ENCODE measurements at regions not wholly inside any gene's neighbourhood (a gene's known extent, or its start where the extent isn't known, plus 50 kb on each side); places are given as distances from the start of the nearest gene placed in this dataset.

DNA sequence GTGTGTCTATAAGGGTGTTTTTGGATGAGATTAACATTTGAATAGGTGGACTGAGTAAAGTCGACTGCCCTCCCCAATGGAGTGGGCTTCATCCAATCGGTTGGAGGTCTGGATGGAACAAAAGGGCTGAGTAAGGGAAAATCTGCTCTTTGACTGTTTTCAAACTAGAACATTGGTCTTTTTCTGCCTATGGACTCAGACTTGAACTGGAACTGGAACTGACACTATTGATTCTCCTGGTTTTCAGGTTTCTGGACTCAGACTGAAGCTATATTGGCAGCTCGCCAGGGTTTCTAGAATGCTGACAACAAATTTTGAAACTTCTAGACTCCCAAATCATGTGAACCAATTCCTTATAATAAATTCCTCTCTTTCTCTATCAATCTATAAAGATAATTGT lies 498.9 kb upstream of the EPHA7 start:
- TF ChIP-seq EZH2 (IDR thresholded peaks at IDR 0.05) (no peak), YY1 (IDR thresholded peaks at IDR 0.05; ENCODE audit: extremely low read depth, insufficient replicate concordance, low read depth, low read length) (no peak), SRF (IDR thresholded peaks at IDR 0.05; ENCODE audit: low read depth) (no peak)
- TF ChIP-seq, protein P1, sequence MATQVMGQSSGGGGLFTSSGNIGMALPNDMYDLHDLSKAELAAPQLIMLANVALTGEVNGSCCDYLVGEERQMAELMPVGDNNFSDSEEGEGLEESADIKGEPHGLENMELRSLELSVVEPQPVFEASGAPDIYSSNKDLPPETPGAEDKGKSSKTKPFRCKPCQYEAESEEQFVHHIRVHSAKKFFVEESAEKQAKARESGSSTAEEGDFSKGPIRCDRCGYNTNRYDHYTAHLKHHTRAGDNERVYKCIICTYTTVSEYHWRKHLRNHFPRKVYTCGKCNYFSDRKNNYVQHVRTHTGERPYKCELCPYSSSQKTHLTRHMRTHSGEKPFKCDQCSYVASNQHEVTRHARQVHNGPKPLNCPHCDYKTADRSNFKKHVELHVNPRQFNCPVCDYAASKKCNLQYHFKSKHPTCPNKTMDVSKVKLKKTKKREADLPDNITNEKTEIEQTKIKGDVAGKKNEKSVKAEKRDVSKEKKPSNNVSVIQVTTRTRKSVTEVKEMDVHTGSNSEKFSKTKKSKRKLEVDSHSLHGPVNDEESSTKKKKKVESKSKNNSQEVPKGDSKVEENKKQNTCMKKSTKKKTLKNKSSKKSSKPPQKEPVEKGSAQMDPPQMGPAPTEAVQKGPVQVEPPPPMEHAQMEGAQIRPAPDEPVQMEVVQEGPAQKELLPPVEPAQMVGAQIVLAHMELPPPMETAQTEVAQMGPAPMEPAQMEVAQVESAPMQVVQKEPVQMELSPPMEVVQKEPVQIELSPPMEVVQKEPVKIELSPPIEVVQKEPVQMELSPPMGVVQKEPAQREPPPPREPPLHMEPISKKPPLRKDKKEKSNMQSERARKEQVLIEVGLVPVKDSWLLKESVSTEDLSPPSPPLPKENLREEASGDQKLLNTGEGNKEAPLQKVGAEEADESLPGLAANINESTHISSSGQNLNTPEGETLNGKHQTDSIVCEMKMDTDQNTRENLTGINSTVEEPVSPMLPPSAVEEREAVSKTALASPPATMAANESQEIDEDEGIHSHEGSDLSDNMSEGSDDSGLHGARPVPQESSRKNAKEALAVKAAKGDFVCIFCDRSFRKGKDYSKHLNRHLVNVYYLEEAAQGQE (IDR thresholded peaks at IDR 0.05; ENCODE audit: low read depth): no peak
- TF ChIP-seq, protein P2, sequence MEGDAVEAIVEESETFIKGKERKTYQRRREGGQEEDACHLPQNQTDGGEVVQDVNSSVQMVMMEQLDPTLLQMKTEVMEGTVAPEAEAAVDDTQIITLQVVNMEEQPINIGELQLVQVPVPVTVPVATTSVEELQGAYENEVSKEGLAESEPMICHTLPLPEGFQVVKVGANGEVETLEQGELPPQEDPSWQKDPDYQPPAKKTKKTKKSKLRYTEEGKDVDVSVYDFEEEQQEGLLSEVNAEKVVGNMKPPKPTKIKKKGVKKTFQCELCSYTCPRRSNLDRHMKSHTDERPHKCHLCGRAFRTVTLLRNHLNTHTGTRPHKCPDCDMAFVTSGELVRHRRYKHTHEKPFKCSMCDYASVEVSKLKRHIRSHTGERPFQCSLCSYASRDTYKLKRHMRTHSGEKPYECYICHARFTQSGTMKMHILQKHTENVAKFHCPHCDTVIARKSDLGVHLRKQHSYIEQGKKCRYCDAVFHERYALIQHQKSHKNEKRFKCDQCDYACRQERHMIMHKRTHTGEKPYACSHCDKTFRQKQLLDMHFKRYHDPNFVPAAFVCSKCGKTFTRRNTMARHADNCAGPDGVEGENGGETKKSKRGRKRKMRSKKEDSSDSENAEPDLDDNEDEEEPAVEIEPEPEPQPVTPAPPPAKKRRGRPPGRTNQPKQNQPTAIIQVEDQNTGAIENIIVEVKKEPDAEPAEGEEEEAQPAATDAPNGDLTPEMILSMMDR (IDR thresholded peaks at IDR 0.05 in 2 of 3, conservative IDR thresholded peaks at IDR 0.05 in 1 of 3; ENCODE audit: borderline replicate concordance in 1 of 3, insufficient read depth in 1 of 3, low read depth in 2 of 3, low read length in 2 of 3): no peak

Data from HCT116 (cell line).